ENCODE measurements at regions not wholly inside any gene's neighbourhood (a gene's known extent, or its start where the extent isn't known, plus 50 kb on each side); places are given as distances from the start of the nearest gene placed in this dataset.

DNA sequence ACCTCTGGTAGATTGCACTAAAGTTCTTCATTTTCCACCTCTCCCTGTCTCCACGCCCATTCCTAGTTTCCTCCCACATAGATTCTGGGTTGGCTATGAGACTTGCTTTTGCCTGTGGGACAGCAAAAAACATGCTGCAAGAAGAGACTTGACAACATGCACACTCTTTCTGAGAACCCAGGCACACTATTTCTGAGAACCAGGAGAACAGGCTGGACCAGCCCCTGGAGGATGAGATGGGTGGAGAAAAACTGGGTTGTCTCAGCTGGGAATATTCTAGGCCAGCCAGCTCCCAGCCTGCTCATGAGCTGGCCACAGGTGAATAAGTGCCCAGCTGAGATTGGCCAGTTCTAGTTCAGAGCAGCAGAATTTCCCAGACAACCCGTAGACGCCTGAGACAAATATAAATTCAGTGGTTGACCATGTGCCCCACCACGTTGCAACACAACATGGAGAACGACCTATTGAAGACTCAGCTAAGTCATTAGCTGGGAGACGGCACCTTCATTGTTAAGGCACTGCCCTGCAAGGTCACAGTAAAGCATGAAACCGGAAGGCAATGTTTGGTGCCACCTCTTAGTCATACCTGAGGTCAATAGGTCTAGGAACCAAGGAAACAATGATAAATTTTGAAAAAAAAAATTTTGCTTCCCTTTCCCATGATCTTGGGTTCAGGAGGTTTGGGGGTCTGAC is 92.7 kb upstream of the AKR1E2 start:
- no peak for DNase-seq (ENCODE audit: low spot score)

- DNase-seq (ENCODE audit: low spot score): no peak
Measured at GRCh38 chr10:4730998-4731397, 95.0 kb upstream of the AKR1E2 start.

DNA sequence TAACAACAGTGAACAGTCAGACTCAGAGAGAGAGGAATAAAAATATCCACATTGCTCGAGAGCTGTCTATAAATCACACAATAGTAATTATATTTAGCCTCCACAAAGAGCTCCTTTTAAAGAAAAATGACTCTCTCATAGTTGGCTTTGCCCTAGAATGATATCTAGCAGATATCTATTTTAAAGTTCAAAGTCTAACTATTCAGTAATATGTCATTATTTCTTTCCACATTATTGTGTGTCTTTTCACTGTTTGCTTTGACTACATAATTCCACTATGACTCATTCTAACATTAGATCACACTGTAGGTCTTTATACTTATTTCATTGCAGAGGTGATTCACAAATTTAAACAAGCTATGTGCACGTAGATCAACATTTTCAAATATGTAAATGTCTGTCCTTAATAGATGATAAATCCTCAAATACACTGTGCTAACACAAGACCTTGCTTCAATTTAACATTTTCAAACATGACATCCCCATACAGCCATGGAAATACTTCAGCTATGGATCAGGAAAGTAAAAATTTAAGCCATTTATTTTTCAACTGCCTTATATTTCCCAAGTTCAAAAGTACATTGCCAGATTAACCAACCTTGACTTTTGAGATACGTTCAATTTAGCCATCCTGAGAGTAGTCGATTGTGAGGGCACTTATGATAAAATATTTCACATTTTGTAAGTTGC is 99.9 kb upstream of the AKR1E2 start:
- DNase-seq (ENCODE audit: low spot score): no peak

GRCh38 chr10:4723860-4724259 is 102.1 kb upstream of the AKR1E2 start:
- DNase-seq (ENCODE audit: low spot score): no peak

DNA sequence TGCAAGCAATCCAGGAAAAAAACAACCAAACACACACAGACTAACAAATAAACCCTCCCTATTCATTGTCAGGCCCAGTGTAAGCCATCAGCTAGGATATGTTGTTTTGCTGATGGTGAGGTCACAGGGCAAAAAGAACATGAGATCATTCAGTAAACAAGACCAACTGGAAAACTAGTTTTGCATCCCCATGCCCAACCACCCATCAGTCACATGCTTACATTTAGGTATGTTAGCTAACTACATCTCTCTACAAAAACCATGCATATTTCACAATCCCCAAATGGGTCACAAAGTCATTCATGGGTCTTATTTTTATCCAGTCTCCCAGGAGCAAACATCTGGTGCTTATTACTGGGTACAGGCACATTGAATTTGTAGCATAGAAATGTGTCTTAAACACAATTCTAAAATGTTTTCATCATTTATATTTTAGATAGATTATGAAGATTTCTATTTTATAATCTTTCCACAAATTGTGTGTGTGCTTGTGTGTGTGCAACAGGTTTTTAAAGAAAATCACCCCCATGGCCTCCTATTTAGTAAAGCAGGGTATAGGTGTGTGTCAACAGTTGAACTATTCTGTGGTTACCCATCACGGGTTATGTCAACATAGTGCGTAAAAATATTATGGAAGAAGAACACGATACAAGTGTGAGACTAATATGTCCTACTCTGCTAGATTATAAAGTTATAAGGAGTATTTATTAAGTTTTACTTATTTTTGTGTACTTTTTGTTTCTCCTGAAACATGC is 103.8 kb upstream of the AKR1E2 start:
- no peak for DNase-seq (ENCODE audit: low spot score)

DNA sequence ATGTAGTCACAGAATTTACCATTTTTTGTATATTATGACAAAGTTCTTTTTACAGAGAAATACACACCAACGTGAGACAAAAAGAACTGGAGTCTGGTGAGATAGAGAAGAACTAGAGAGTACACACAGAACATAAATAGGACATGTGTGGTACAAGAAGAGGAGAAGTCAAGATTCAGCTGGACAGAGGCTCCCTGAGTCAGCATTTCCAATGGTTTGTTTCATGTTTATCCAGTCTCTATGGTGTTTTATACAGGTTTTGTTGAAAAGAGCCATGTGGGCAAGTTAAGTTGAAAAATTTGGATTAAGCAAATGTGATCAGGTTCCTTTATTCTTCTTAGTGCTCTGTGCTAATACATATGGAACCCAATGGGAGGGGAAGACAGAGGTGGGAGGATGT is 105.5 kb upstream of the AKR1E2 start:
- no peak for DNase-seq (ENCODE audit: low spot score)

DNA sequence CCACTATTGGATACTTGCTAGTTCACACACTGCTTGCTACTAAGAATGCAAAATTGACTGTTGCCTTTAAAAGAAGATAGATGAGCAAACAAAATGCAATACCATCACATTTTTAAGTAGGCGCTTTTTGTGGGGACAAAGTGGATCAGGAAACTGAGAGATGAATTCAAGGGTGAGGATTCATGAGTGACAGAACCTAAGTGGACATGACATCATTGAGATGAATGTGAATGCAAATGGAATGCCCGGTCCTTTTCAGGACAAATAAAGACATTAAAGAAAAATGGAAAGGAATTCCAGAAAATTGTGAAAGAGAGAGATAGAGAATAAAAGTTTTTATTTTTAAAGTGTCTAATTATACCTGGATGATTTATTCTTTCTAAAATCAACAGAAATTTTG is 106.3 kb upstream of the AKR1E2 start:
- DNase-seq (ENCODE audit: low spot score): no peak

DNA sequence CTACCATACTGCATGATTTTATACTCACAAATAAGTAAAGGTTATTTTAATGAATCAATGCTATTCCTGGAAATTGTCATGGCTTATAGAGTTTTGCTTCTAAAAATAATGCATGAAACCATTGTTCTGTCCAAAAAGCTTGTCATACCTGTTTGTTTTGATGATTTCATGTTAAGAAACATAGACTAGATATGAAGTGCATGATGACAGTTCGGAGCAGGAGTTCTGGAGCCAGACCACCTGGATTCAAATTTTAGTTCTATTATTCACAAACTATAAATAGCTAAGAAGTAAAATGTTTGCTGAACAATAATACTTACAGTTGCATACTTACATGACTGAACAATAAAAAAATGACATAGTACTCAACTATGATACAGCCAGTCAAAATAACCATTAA is 107.0 kb upstream of the AKR1E2 start:
- no peak for DNase-seq (ENCODE audit: low spot score)

- DNase-seq (ENCODE audit: low spot score): no peak
Measured at GRCh38 chr10:4718544-4718943, 107.5 kb upstream of the AKR1E2 start.

DNA sequence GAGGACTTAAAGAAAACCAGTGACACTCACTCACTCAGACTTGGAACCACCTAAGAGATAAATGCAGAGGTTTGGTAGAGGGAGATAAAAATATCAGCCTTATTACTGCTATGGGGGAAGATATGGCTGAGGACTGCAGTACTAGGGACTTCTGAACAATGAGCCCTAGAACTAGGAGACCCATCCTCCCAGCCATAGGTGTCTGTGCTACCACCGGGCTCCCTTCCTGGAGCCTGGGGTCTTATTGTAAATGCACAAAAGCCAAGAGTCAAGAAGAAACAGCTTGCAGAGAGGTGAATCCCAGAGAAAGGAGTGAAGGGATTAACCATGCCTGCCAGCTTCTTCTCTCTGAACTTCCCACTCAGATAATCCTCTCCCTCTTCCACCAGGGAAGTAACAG is 108.3 kb upstream of the AKR1E2 start:
- DNase-seq (ENCODE audit: low spot score): no peak

DNA sequence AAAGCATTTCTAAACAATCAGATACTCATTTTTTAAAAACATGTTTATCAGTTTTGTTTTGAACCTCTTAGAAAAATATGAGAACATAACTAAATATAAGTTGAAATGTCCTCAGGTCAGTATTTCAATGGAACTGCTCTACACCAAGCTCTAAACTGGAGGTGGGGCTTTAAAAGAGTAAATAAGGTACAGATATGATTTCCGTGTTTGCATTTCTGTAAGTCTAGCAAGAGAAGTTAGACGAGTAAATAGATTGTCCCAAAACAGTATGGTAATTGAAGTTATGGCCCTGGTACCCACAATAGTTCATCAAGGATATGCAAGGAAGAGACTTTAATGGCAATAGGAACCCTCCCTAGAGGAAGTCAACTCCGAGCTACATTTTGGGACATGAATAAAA is 115.1 kb upstream of the AKR1E2 start:
- DNase-seq (ENCODE audit: low spot score): no peak

DNA sequence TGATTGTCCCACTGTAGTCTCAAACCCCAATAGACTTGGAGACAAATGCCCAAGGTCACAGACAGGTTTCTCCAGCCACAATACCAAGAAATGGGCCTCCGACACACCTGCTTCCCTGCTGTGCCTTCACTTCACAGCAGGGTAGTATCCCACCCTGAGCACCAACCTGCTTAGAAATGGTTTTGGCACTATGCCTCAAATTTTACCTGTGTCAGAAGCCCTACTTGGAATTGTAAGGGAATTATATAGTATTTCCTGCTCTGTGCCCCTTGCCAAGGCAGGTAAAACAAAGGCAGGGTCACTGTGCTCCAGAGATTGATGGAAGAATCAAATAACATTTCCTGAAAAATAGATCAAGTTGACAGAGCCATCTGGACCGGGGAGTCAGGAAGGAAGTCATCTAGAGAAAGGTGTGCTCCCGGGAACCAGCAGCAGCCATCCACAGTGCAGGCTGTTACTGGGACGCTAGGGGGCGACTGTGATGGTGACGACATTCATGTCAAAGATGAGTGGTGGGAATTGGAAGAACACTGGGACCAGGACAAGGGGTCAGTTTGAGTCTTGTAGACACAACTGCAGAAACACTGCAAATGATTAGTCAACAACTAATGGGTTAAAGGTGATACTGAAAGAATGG is 117.8 kb upstream of the AKR1E2 start:
- DNase-seq (ENCODE audit: low spot score): peak; percentile 65

GRCh38 chr10:4707221-4707620 is 118.8 kb upstream of the AKR1E2 start:
- no peak for DNase-seq (ENCODE audit: low spot score)

DNA sequence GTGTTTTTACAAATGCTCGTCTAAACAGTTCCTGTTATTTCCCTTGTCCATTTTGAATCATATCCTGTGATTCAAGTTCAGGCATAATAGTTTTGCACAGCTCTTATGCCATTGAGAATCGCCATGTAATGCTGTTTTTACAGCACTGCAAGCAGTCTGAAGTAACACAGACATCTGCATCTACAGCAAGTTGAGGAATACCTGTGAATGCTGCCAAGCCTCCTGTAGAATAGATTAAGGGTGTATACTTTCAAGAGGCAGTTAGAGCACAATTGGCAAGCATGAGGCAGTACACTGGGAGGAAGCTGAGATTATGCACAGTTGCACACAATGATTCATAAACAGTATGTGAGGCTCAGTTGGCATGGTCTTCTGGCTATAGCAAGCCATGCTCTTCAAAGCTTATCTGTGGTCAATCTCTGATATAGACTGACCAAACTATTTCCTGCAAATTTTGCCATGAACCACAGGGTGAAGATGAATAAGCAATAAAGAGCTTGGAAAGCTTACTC is 121.9 kb upstream of the AKR1E2 start:
- no peak for DNase-seq (ENCODE audit: low spot score)

DNA sequence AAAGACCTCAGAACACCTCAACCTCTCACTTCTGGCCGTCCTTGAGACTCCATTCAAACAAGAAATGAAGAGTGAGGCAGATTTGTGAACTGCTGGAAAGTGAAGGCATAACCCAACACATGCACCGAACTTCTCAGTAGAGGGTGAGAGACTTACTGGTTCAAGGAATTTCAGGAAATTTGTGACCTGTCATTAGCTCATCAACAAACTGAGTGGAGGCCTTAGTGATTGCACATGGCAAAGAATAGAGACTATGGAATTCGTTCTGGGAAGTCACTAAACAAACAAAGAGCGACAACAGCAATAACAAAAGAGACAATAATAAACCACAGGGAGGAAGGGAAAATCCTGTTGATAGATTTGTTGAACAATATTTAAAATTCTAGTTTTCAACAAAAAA is 125.0 kb upstream of the AKR1E2 start:
- DNase-seq (ENCODE audit: low spot score): no peak

DNA sequence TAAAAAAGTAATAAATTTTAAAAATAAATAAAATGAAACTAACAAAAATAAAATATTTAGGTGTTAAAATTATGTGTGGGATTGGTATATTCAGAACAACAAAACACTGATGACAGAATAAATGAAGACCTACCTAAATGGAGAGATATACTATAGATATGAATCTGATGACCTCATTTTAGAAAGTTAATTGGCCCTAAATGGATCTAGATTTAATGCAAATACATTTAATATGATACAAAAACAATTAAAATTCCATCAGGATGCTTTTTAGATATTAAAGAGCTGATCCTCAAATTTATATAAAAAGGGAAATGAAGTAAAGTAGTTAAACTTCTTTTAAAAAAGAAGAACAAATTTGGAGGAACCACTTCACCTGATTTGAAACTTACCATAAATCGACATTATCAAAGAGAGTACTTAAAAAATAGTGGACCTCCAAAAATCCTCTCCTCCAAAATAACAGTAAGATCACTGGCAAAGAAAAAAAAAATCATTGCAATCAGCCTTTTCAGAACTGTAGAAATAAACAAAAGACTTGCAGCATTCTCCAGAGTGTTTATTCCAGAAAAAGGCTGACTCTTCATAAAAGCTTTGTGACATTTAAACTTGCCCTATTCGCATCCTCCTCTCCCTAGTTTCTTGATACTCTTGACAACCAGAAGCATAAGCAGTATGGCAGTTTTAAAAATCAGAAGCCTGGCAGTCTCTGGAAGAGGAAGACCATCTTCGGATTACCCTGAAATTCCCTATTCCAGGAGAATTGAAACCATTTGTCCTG is 125.9 kb upstream of the AKR1E2 start:
- no peak for DNase-seq (ENCODE audit: low spot score)

DNA sequence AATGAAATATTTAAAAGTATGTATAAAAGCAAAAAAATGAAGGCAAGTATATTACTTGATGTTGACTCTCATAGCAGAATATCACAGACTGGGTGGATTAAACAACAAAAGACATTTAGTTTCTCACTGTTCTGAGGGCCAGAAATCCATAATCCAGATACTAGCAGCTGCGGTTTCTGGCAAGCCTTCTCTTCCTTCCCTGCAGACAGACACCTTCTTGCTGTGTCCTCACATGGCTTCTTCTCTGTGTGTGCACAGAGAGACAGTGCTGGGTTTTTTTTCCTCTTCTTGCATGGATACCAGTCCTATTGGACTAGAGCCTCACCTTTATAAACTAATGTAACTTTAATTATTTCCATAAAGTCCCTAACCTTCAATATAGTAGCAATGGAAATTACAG is 127.9 kb upstream of the AKR1E2 start:
- no peak for DNase-seq (ENCODE audit: low spot score)

DNA sequence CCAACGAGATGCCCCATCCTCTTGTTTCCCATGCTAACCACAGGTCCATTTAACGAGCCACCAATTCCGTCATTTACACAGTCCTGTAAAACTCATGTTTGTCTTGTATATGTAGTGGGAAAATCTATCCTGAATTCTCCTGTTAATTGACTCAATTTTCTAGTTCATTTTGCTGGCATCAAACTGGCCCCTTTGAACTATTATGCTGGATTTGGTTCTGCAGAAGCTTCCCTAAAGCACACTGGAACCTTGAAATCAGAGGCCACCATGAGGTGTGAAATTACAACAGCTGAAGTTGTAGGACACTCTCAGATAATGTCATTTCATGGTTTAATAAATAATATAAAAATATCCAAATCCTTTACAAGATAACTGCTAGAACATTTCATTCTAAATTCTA is 129.8 kb upstream of the AKR1E2 start:
- no peak for DNase-seq (ENCODE audit: low spot score)

DNA sequence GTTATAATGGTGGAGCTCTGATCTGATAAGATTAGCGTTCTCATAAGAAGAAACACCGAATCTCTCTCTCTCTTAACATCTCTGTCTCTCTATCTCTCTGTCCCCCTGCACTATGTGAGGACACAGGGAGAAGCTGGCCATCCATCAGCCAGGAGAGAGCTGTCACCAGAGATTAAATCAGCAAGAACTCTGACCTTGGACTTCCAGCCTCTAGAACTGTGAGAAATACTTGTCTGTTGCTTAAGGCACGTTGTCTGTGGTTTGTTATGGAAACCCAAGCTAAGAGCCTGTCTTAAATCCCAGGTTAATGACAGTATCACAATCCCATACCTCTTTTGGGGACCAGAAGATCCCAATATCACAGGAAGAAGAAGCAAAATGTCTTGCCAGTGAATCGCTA is 132.0 kb upstream of the AKR1E2 start:
- no peak for DNase-seq (ENCODE audit: low spot score)

GRCh38 chr10:4692206-4692605 is 133.8 kb upstream of the AKR1E2 start:
- DNase-seq (ENCODE audit: low spot score): no peak

DNA sequence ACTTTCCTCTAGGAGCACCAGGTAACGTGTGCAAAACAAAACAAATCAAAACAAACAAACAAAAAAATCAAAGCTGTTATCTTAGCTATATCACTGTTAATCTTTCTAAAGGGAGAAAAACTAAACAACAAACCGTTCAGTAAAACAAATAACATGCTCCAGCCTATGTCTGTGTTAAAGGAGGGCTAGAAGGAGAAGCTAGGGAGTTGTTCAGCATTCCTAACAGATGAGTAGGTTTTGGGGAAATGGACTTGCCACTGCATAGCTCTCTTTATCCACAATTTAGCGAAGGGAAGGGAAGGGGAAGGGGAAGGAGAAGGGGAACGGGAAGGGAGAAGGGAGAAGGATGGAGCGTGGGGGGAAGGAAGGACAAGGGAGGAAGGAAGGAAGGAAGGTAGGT is 134.2 kb upstream of the AKR1E2 start:
- DNase-seq (ENCODE audit: low spot score): no peak

GRCh38 chr10:4691301-4691700 is 134.7 kb upstream of the AKR1E2 start:
- DNase-seq (ENCODE audit: low spot score): no peak

All from iPS-NIHi11 (cell line).